ENCODE measurements at regions not wholly inside any gene's neighbourhood (a gene's known extent, or its start where the extent isn't known, plus 50 kb on each side); places are given as distances from the start of the nearest gene placed in this dataset.

- TF ChIP-seq, protein P1, sequence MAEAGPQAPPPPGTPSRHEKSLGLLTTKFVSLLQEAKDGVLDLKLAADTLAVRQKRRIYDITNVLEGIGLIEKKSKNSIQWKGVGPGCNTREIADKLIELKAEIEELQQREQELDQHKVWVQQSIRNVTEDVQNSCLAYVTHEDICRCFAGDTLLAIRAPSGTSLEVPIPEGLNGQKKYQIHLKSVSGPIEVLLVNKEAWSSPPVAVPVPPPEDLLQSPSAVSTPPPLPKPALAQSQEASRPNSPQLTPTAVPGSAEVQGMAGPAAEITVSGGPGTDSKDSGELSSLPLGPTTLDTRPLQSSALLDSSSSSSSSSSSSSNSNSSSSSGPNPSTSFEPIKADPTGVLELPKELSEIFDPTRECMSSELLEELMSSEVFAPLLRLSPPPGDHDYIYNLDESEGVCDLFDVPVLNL (CRISPR knock-in tag; IDR thresholded peaks at IDR 0.05; ENCODE audit: borderline replicate concordance, low read depth) = no peak
- TF ChIP-seq FOXP1 (CRISPR knock-in tag; IDR thresholded peaks at IDR 0.05; ENCODE audit: borderline replicate concordance) (no peak), ESRRA (CRISPR knock-in tag; IDR thresholded peaks at IDR 0.05; ENCODE audit: borderline replicate concordance) (no peak)
Measured at GRCh38 chr19:28122734-28123133, 1090.2 kb downstream of the UQCRFS1 start.

Data from WTC11 (cell line).